ENCODE measurements at regions not wholly inside any gene's neighbourhood (a gene's known extent, or its start where the extent isn't known, plus 50 kb on each side); places are given as distances from the start of the nearest gene placed in this dataset.
A peak's percentile ranks its signal among the peaks of the same experiment; 100 is the strongest.

DNA sequence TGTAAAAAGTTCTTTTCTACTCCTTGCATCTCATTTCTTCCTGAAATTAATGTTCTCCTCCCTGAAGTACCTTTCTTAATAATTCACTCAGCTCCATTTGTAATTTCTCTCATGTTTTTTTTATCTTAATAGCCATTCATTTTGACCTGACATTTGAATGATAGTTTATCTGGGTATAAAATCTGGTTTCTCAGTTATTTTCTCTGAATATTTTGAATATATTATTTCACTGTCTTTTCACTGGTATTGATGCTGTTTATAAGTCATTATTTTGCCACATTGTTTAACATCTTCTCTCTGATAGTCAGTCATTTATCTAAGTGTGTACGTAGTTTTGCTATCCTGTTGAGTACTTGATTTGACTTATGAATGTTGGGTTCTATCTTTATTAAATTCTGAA, 68.8 kb upstream of the ARHGAP18 start:
- DNase-seq: no peak

DNA sequence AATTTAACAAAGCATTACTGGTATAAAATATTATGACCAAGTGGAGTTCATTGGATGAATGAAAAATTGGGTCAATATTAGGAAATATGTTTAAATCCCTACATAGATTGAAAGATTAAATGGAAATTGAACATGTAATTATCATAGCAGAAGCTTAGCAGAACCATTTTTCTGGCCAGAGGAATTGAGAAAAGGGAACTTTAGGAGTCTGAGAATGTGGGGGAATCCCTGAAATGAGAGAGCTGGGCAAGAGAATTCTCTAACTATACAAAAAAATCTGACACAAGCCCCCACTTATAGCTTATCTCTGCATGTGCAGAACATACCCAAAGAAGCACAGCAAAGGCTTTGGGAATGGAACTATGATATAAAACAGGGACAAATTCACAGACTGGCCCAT, 67.4 kb upstream of the ARHGAP18 start:
- DNase-seq: no peak

DNA sequence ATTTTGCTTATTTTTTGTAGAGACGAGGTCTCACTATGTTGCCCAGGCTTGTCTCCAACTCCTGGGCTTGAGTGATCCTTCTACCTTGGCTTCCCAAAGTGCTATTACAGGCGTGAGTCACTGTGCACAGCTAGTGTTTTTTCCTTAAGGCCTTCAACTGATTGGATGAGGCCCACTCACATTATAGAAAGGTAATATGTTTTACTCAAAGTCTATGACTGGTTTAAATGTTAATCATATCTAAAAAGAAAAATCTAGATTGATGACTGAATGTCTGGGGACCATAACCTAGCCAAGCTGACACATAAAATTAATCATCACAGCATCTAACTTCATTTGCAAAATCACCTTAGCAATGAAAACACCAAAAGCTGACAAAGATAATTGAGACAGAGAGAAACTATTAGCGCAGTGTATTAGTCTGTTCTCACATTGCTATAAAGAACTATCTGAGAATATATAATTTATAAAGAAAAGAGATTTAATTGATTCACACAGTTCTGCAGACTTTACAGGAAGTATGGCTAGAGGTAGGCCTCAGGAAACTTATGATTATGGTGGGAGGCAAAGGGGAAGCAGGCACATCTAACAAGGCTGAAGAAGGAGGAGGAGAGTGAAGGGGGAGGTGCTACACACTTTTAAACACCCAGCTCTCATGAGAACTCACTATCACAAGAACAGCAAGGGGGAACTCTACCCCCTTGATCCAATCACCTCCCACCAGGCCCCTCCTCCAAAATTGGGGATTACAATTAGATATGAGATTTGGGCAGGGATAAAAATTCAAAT, 66.8 kb upstream of the ARHGAP18 start:
- DNase-seq: no peak

DNA sequence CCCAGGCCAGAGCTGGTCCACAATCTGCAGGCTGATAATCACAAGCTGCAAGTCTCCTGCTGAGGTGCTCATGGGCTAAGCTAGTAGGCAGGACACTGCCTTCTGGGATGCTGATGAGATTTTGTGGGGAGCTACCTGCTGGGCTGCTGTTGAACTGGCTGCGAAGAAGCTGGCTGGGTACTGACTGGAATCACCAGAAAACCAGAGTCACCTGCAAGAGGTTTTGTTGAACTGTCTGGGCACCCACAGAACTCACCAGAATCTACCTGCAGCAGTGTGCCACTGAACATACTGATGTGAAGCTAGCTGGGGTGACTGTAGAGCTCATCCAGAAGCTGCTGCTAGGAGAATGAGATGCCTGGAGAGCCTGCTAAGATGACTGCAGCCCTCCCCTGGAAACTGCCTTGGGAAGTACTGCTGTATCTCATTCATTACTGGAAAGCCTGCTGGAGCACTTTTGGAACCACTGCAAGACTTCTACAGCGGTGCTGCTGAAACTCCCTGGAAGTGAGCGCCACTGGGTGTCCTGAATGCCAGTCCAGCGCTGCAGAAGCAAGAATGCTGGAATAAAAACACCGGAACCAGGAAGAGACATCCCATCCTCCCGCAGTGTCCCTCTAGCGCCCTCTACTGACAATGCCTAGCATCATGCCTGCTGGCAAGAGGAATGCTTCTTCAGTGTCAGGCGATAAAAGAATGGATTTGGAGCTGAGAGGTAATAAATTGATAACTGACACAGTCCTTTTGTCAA, 64.9 kb upstream of the ARHGAP18 start:
- peak; percentile 52 for DNase-seq

DNA sequence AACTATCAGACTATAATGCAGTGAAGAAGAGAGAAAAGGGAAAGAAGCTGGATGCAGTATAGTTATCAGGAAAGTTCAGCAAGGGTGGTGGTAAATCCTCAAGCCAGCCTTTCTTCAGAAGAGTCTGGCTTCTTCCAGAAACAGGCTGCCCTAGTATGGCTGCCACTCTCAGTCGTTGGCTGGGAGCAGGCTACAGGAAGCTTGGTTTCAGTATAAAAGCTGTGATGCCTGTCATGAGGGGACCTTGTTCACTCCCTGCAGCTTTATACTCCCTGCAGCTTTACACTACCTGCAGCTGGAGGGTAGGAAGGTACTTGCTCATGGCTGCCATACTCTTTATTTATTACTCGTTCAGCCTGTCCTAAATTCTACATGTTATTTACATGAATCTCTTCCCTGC, 63.3 kb upstream of the ARHGAP18 start:
- no peak for DNase-seq

DNA sequence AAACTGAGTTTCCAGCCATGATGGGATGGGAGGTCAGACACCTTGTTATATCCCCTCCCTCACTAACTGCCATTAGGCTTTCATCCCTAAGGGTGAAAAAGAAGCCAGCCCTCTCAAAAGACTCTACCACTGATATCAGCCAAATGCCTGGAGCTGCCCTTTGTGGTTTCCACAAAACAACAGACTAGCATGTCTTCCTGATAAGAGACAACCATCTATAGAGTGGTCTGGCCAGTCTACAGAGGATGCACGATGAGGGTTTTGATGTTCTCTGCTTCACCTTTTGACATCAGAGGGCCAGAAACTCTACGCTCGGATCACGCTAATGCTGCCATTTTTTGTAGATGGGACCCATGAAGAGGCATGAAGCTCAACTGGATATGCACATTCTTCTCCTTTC, 61.7 kb upstream of the ARHGAP18 start:
- DNase-seq: no peak

DNA sequence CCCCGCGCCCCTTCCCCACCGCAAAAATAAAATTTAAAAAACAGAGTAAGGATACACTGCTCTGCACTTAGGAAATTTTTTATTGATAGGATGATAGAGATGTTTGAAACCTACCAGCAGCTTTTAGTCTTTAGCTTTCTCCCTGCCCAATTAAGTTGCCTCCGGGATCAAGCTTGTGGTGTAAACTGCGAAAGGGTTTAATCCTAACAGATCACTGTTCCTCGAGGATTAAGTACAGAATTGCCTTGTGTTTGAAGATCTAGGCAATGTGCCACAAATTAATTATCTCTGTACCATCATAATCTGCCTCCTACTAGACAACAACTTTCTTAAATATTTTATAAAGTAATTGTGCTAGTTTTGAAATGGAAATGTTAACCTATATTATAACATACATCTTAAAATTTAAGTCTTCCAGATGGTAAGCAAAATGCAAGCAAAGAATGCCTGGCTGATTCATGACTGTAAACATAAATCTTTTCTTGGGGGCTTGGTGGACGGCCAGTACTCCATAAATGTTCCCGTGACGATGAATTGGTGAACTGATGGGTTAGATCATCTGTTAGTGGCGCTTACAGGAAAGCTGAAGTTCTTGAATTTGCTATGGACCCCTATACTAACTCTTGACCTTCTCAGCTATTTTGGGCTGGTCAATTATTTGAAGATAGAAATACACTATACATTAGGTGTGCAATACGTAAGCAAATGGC, 58.0 kb upstream of the ARHGAP18 start:
- DNase-seq: no peak

DNA sequence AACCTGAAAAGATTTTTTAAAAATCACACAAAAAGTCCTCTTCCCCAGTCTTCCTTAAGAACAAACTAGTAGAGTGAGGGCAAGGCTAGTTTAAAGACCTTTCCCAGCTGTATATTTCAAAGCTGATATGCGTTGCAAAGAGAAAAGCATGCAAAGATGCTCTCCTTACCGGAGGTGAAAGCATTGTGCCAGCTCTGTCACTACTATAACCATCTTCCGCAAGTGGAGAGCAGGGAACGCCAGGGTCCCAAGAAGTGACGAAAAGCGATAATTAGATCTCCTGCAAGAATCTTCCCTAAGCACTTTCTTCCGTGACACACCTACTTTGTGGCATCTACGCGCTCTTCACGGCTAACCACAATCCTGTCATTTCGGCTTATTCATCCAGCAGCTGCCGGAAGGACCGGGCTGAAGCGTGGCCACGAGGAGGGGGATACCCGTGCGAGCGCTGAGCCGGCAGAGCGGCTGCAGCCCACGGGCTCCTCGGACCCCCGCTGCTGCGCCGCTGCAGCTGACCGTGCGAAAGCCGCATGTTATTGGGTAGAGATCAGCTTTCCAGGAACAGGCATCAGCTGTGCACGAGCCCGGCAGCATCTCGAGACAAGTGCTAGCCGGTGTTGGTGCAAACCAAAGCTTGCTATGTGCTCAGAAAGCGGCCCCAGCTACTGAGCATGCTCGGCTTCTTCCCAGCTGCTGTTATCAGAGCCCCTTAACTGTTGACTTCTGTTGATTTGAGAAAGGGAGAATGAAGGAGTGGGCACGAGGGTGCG, 57.2 kb upstream of the ARHGAP18 start:
- DNase-seq: peak; percentile 71

DNA sequence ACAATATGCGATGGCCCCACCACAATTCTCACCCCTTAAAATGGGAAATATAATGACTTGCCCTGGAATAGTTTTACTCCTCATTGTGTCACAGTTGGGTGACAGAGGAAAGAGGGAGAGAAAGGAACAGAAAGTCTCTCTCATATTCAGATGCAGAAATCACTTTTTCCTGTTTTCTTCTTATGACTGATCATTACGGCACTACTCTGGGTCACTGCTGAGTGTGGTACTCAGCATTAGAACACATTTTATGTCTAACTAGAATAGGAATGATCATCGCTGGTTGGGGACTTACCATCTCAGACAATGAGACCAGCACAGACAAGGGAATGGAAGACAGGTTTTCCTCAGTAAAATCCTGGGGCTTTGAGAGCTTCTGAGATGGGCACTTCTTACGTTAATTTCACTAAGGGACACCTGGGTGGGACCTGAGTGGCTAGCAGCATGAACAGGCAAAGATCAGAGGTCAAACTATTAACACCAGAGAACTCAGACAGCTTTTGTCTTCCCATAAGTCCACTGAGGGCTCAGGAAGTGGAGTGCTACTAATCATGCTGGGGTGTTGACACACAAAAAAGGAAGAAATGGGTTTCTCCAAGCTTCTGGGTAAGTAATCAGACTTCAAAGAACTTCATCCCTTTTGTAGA, 54.9 kb upstream of the ARHGAP18 start:
- DNase-seq: no peak

DNA sequence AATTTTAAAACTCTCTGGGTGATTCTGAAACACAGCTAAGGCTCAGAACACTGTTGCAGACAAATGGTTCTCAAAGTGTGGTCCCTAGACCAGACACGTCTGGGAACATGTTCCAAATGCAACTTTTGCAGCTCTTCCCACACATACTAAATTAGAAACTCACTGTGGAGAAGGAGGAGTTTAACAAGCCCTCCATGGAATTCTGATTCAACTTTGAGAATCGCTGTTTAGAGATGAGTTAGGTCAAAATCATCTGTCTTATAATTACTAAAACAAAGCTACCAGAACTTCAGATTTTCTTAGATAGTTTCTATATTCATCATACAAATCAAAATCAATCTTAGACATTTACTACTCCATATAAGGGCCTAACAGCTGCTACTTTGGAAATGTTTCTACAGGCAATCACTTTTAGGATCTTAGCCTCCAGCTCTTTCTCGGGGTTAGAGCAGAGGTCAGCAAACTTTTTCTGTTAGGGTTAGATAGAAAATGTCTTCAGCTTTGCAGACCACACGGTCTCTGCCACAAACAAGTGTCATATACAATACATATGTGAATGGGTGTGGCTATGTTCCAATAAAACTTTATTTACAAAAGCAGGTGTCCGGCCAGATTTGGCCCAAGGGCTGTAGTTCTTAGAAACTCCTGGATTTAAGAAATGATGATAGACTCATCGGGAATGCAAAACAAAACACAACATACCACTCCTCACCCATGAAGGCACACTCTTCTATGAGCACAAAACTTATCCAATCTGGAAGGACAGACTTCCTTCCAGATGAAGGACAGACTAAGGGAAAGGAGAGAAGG, 50.0 kb upstream of the ARHGAP18 start:
- DNase-seq: no peak

Data from left hindlimb (tissue), 1 donor.